ENCODE measurements at regions not wholly inside any gene's neighbourhood (a gene's known extent, or its start where the extent isn't known, plus 50 kb on each side); places are given as distances from the start of the nearest gene placed in this dataset.

GRCh38 chr6:120965814-120966213, 368.5 kb downstream of the TBC1D32 start:
- TF ChIP-seq FOXP2 (optimal IDR thresholded peaks at IDR 0.05; ENCODE audit: borderline replicate concordance, extremely low read depth, extremely low read length, insufficient read depth) (no peak), TAF1 (IDR thresholded peaks at IDR 0.05; ENCODE audit: borderline replicate concordance, insufficient read depth, low read length) (no peak), REST (IDR thresholded peaks at IDR 0.05; ENCODE audit: insufficient read depth in 1 of 2, low read depth in 2 of 2, low read length in 2 of 2) (no peak), POLR2AphosphoS5 (IDR thresholded peaks at IDR 0.05; ENCODE audit: low read depth, low read length) (no peak)

GRCh38 chr6:120960761-120961160, 373.5 kb downstream of the TBC1D32 start:
- TF ChIP-seq TAF1 (IDR thresholded peaks at IDR 0.05; ENCODE audit: borderline replicate concordance, insufficient read depth, low read length) (no peak), REST (IDR thresholded peaks at IDR 0.05; ENCODE audit: insufficient read depth in 1 of 2, low read depth in 2 of 2, low read length in 2 of 2) (no peak), SIN3A (IDR thresholded peaks at IDR 0.05; ENCODE audit: borderline replicate concordance, insufficient read depth, low read length) (no peak), FOXP2 (optimal IDR thresholded peaks at IDR 0.05; ENCODE audit: borderline replicate concordance, extremely low read depth, extremely low read length, insufficient read depth) (no peak), POLR2AphosphoS5 (IDR thresholded peaks at IDR 0.05; ENCODE audit: low read depth, low read length) (no peak)

- TF ChIP-seq POLR2AphosphoS5 (IDR thresholded peaks at IDR 0.05; ENCODE audit: low read depth, low read length) (no peak), REST (IDR thresholded peaks at IDR 0.05; ENCODE audit: insufficient read depth in 1 of 2, low read depth in 2 of 2, low read length in 2 of 2) (no peak), FOXP2 (optimal IDR thresholded peaks at IDR 0.05; ENCODE audit: borderline replicate concordance, extremely low read depth, extremely low read length, insufficient read depth) (no peak), SIN3A (IDR thresholded peaks at IDR 0.05; ENCODE audit: borderline replicate concordance, insufficient read depth, low read length) (no peak), TAF1 (IDR thresholded peaks at IDR 0.05; ENCODE audit: borderline replicate concordance, insufficient read depth, low read length) (no peak)
Observed at GRCh38 chr6:120954111-120954510, 380.2 kb downstream of the TBC1D32 start.

GRCh38 chr6:120951258-120951657, 383.0 kb downstream of the TBC1D32 start:
- TF ChIP-seq TAF1 (IDR thresholded peaks at IDR 0.05; ENCODE audit: borderline replicate concordance, insufficient read depth, low read length) (no peak), REST (IDR thresholded peaks at IDR 0.05; ENCODE audit: insufficient read depth in 1 of 2, low read depth in 2 of 2, low read length in 2 of 2) (no peak), POLR2AphosphoS5 (IDR thresholded peaks at IDR 0.05; ENCODE audit: low read depth, low read length) (no peak)

GRCh38 chr6:120947111-120947510, 387.2 kb downstream of the TBC1D32 start:
- TF ChIP-seq REST (IDR thresholded peaks at IDR 0.05; ENCODE audit: insufficient read depth in 1 of 2, low read depth in 2 of 2, low read length in 2 of 2) (no peak), TAF1 (IDR thresholded peaks at IDR 0.05; ENCODE audit: borderline replicate concordance, insufficient read depth, low read length) (no peak), SIN3A (IDR thresholded peaks at IDR 0.05; ENCODE audit: borderline replicate concordance, insufficient read depth, low read length) (no peak), FOXP2 (optimal IDR thresholded peaks at IDR 0.05; ENCODE audit: borderline replicate concordance, extremely low read depth, extremely low read length, insufficient read depth) (no peak), POLR2AphosphoS5 (IDR thresholded peaks at IDR 0.05; ENCODE audit: low read depth, low read length) (no peak)

Measured in PFSK-1 (cell line).